ENCODE measurements at regions not wholly inside any gene's neighbourhood (a gene's known extent, or its start where the extent isn't known, plus 50 kb on each side); places are given as distances from the start of the nearest gene placed in this dataset.

- peaks cover 53% of the 10 kb centered on the region for H3K27me3 ChIP-seq (replicated peaks; ENCODE audit: insufficient read depth, low read length)
- no peaks in the 10 kb centered on the region for H4K20me1 ChIP-seq (ENCODE audit: insufficient read depth, low read length)
- TF ChIP-seq EZH2 (optimal IDR thresholded peaks at IDR 0.05; ENCODE audit: low read depth, low read length) (no peak), CTCF (IDR thresholded peaks at IDR 0.05; ENCODE audit: low read length) (no peak), EZH2phosphoT487 (IDR thresholded peaks at IDR 0.05; ENCODE audit: low read length) (no peak)
- no peaks in the 10 kb centered on the region for H3K9me2 ChIP-seq (replicated peaks; ENCODE audit: insufficient read depth, low read length)
- no peaks in the 10 kb centered on the region for H3K79me2 ChIP-seq (ENCODE audit: low read length)
- no peaks in the 10 kb centered on the region for H3K9me3 ChIP-seq (replicated peaks; ENCODE audit: insufficient read depth, low read length)
- H3K4me3 ChIP-seq (ENCODE audit: low read length): no peak overlapping the region
- H3K36me3 ChIP-seq (replicated peaks; ENCODE audit: insufficient read depth, low read length): no peaks in the 10 kb centered on the region
- no peak overlapping the region for H3K4me2 ChIP-seq (ENCODE audit: low read depth, low read length)
- no peak overlapping the region for H3K27ac ChIP-seq (ENCODE audit: low read length)
- no peaks in the 10 kb centered on the region for H3F3A ChIP-seq (ENCODE audit: insufficient read depth, low read length)
- H3K9ac ChIP-seq (ENCODE audit: low read length): no peak overlapping the region
- no peak for DNase-seq
- no peaks in the 10 kb centered on the region for H3K4me1 ChIP-seq (ENCODE audit: low read length)
- no peak overlapping the region for H2AFZ ChIP-seq (ENCODE audit: low read length)
Measured at GRCh38 chr22:49226096-49226495, 601.6 kb downstream of the BRD1 start.

GRCh38 chr22:49224243-49224642 lies 603.4 kb downstream of the BRD1 start:
- Histone ChIP-seq H3K36me3 (replicated peaks; ENCODE audit: insufficient read depth, low read length) (no peaks in the 10 kb centered on the region), H3K9ac (ENCODE audit: low read length) (no peak overlapping the region), H3F3A (ENCODE audit: insufficient read depth, low read length) (no peaks in the 10 kb centered on the region), H2AFZ (ENCODE audit: low read length) (no peak overlapping the region), H3K4me3 (ENCODE audit: low read length) (no peak overlapping the region), H3K9me3 (replicated peaks; ENCODE audit: insufficient read depth, low read length) (no peaks in the 10 kb centered on the region), H3K4me2 (ENCODE audit: low read depth, low read length) (no peak overlapping the region), H3K27ac (ENCODE audit: low read length) (no peak overlapping the region), H3K9me2 (replicated peaks; ENCODE audit: insufficient read depth, low read length) (no peaks in the 10 kb centered on the region), H4K20me1 (ENCODE audit: insufficient read depth, low read length) (no peaks in the 10 kb centered on the region), H3K27me3 (replicated peaks; ENCODE audit: insufficient read depth, low read length) (peaks cover 53% of the 10 kb centered on the region), H3K79me2 (ENCODE audit: low read length) (no peaks in the 10 kb centered on the region), H3K4me1 (ENCODE audit: low read length) (no peaks in the 10 kb centered on the region)
- no peak for DNase-seq
- no peak for TF ChIP-seq CTCF (IDR thresholded peaks at IDR 0.05; ENCODE audit: low read length)
- no peak for TF ChIP-seq EZH2 (optimal IDR thresholded peaks at IDR 0.05; ENCODE audit: low read depth, low read length)
- TF ChIP-seq EZH2phosphoT487 (IDR thresholded peaks at IDR 0.05; ENCODE audit: low read length): no peak

- Histone ChIP-seq H3K9ac (ENCODE audit: low read length) (no peak overlapping the region), H3K4me1 (ENCODE audit: low read length) (no peaks in the 10 kb centered on the region), H3F3A (ENCODE audit: insufficient read depth, low read length) (no peaks in the 10 kb centered on the region), H2AFZ (ENCODE audit: low read length) (no peak overlapping the region), H3K27me3 (replicated peaks; ENCODE audit: insufficient read depth, low read length) (peaks cover 44% of the 10 kb centered on the region), H3K4me2 (ENCODE audit: low read depth, low read length) (no peak overlapping the region), H3K27ac (ENCODE audit: low read length) (no peak overlapping the region), H3K9me3 (replicated peaks; ENCODE audit: insufficient read depth, low read length) (no peaks in the 10 kb centered on the region), H4K20me1 (ENCODE audit: insufficient read depth, low read length) (no peaks in the 10 kb centered on the region), H3K36me3 (replicated peaks; ENCODE audit: insufficient read depth, low read length) (no peaks in the 10 kb centered on the region), H3K4me3 (ENCODE audit: low read length) (no peak overlapping the region), H3K79me2 (ENCODE audit: low read length) (no peaks in the 10 kb centered on the region), H3K9me2 (replicated peaks; ENCODE audit: insufficient read depth, low read length) (no peaks in the 10 kb centered on the region)
- DNase-seq: no peak
- no peak for TF ChIP-seq CTCF (IDR thresholded peaks at IDR 0.05; ENCODE audit: low read length)
- TF ChIP-seq EZH2phosphoT487 (IDR thresholded peaks at IDR 0.05; ENCODE audit: low read length): no peak
- TF ChIP-seq EZH2 (optimal IDR thresholded peaks at IDR 0.05; ENCODE audit: low read depth, low read length): no peak
Measured at GRCh38 chr22:49218142-49218541, 609.5 kb downstream of the BRD1 start.

Measured in MM.1S (cell line).